ENCODE measurements at regions not wholly inside any gene's neighbourhood (a gene's known extent, or its start where the extent isn't known, plus 50 kb on each side); places are given as distances from the start of the nearest gene placed in this dataset.

DNA sequence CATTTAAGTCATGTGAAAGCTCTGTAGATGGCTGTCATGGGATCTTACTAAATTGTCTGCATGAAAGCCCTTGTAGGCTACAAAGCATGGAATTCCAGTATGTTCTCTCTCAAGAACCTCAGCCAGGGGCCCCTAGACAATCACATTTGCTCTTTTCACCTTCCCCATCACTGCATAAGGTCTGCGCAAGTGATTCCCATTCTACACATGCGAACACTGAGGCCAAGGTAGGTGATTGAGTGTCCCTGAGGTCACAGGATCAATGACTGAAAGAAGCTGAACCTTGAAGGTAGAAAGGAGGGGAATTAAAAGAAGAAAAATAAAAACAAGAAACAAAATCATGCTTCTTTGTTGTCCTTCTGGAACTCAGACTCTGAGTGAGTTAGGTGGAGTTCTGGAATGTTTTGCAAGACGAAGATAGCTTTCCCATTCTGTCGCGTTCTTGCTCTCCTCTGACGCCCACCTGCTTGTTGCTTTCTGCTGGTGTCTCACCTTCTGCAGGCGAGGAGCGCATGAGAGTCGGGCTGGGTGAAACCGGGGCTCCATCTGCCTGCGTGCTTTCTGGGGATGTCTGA, 79.9 kb downstream of the SPRING1 start:
- CTCF ChIA-PET = interaction anchor here (0.8 to 1.3 kb wide), 3 partner anchors 9 to 51 kb away, joined by 3 to 7 read pairs (median 4); no protein-coding TSS in a partner anchor
- POLR2A ChIA-PET = no interaction called here
- DNase-seq (ENCODE audit: extremely low spot score) = no peak
- TF ChIP-seq, protein P1, sequence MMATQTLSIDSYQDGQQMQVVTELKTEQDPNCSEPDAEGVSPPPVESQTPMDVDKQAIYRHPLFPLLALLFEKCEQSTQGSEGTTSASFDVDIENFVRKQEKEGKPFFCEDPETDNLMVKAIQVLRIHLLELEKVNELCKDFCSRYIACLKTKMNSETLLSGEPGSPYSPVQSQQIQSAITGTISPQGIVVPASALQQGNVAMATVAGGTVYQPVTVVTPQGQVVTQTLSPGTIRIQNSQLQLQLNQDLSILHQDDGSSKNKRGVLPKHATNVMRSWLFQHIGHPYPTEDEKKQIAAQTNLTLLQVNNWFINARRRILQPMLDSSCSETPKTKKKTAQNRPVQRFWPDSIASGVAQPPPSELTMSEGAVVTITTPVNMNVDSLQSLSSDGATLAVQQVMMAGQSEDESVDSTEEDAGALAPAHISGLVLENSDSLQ (IDR thresholded peaks at IDR 0.05) = no peak
- TF ChIP-seq L3MBTL2 (conservative IDR thresholded peaks at IDR 0.05) (no peak), HDGF (IDR thresholded peaks at IDR 0.05; ENCODE audit: borderline replicate concordance) (no peak), FOXA1 (IDR thresholded peaks at IDR 0.05) (no peak), FOXM1 (IDR thresholded peaks at IDR 0.05; ENCODE audit: borderline replicate concordance) (no peak), NFRKB (IDR thresholded peaks at IDR 0.05) (no peak), FOXK2 (IDR thresholded peaks at IDR 0.05) (no peak), CTBP1 (IDR thresholded peaks at IDR 0.05; ENCODE audit: borderline replicate concordance) (no peak), LEF1 (IDR thresholded peaks at IDR 0.05; ENCODE audit: borderline replicate concordance) (no peak), SP1 (IDR thresholded peaks at IDR 0.05) (no peak), ELF4 (IDR thresholded peaks at IDR 0.05) (no peak), BHLHE40 (IDR thresholded peaks at IDR 0.05; ENCODE audit: borderline replicate concordance) (no peak), ZNF384 (IDR thresholded peaks at IDR 0.05) (no peak), ARNT (IDR thresholded peaks at IDR 0.05) (no peak)

DNA sequence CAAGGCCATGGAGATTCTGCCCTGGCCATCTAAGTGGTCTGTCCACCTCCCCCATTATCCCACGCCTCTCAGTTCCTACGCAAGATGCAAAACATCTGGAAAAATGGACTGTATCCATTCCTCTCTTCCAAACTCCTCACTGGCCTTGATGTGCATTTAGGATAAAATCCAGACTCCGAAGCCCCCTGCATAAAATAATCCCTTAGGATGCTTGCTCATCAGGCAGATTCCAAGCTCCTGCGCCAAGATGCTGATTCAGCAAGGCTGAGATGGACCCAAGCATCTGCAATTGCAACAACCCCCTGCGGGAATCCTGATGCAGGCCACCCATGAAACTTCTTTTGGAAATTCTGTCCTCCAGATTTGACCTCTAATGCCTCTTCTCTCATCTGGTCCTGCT, 81.6 kb downstream of the SPRING1 start:
- CTCF ChIA-PET = no interaction called here
- POLR2A ChIA-PET = no interaction called here
- TF ChIP-seq ARNT (IDR thresholded peaks at IDR 0.05) (no peak), ELF4 (IDR thresholded peaks at IDR 0.05) (no peak), SUZ12 (IDR thresholded peaks at IDR 0.05) (no peak), L3MBTL2 (conservative IDR thresholded peaks at IDR 0.05) (no peak), HDGF (IDR thresholded peaks at IDR 0.05; ENCODE audit: borderline replicate concordance) (no peak), TARDBP (IDR thresholded peaks at IDR 0.05) (no peak)
- TF ChIP-seq, protein P1 (IDR thresholded peaks at IDR 0.05) = no peak
- no peak for DNase-seq (ENCODE audit: extremely low spot score)

DNA sequence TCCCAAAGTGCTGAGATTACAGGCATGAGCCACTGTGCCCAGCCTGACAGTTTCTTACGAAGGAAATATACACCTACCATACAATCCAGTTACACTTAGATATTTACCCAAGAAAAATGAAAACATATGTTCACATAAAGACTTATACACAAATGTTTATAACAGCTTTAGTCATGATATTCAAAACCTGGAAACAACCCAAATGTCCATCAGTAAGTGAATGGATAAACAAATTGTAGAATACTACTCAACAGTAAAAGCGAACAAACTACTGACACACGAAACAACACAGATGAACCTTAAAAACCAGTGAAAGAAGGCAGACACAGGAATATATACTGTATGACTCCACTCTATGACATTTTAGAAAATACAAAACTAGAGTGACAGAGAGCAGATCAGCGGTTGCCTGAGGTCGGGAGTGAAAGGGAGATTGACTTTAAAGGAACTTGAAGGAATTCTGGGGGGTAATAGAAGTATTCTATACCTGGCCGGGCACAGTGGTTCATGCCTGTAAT, 83.6 kb downstream of the SPRING1 start:
- TF ChIP-seq ZNF384 (IDR thresholded peaks at IDR 0.05) (no peak), SP1 (IDR thresholded peaks at IDR 0.05) (no peak), BHLHE40 (IDR thresholded peaks at IDR 0.05; ENCODE audit: borderline replicate concordance) (no peak), ELF4 (IDR thresholded peaks at IDR 0.05) (no peak), ARNT (IDR thresholded peaks at IDR 0.05) (no peak), FOXA1 (IDR thresholded peaks at IDR 0.05) (no peak), TARDBP (IDR thresholded peaks at IDR 0.05) (no peak), SUZ12 (IDR thresholded peaks at IDR 0.05) (no peak), CTBP1 (IDR thresholded peaks at IDR 0.05; ENCODE audit: borderline replicate concordance) (no peak), HDGF (IDR thresholded peaks at IDR 0.05; ENCODE audit: borderline replicate concordance) (no peak), FOXM1 (IDR thresholded peaks at IDR 0.05; ENCODE audit: borderline replicate concordance) (no peak), LEF1 (IDR thresholded peaks at IDR 0.05; ENCODE audit: borderline replicate concordance) (no peak), L3MBTL2 (conservative IDR thresholded peaks at IDR 0.05) (no peak), NFRKB (IDR thresholded peaks at IDR 0.05) (no peak), FOXK2 (IDR thresholded peaks at IDR 0.05) (no peak)
- TF ChIP-seq, protein P1 (IDR thresholded peaks at IDR 0.05) = no peak
- ChIA-PET CTCF (no interaction called here), POLR2A (no interaction called here)
- no peak for DNase-seq (ENCODE audit: extremely low spot score)

DNA sequence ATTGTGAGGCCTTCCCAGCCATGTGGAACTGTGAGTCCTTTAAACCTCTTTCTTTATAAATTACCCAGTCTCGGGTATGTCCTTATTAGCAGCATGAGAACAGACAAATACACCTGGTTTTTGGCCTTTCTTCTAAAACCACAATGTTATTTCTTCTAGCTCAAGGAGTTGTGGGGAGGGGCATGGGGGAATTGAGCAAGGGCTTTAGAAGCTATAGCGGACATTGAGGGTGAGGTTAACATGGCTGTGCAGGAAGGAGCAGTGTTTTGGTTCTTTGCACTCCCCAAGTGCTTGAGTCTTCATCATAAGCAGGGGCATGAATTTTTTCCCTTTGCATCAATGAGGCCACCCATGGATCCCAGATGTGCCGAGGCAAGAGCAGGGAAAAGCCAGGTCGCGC, 86.8 kb downstream of the SPRING1 start:
- DNase-seq (ENCODE audit: extremely low spot score) = no peak
- ChIA-PET CTCF (interaction anchor here (0.6 kb wide), 1 partner anchor 36 kb away, joined by 3 read pairs; no protein-coding TSS in a partner anchor), POLR2A (no interaction called here)
- no peak for TF ChIP-seq SUZ12 (IDR thresholded peaks at IDR 0.05)
- TF ChIP-seq ELF4 (IDR thresholded peaks at IDR 0.05) = no peak
- no peak for TF ChIP-seq ARNT (IDR thresholded peaks at IDR 0.05)
- TF ChIP-seq FOXA1 (IDR thresholded peaks at IDR 0.05) = no peak
- no peak for TF ChIP-seq NFRKB (IDR thresholded peaks at IDR 0.05)
- TF ChIP-seq SP1 (IDR thresholded peaks at IDR 0.05) = no peak
- no peak for TF ChIP-seq FOXM1 (IDR thresholded peaks at IDR 0.05; ENCODE audit: borderline replicate concordance)
- no peak for TF ChIP-seq ZNF384 (IDR thresholded peaks at IDR 0.05)
- TF ChIP-seq TARDBP (IDR thresholded peaks at IDR 0.05) = no peak
- TF ChIP-seq FOXK2 (IDR thresholded peaks at IDR 0.05) = no peak
- no peak for TF ChIP-seq CTBP1 (IDR thresholded peaks at IDR 0.05; ENCODE audit: borderline replicate concordance)

DNA sequence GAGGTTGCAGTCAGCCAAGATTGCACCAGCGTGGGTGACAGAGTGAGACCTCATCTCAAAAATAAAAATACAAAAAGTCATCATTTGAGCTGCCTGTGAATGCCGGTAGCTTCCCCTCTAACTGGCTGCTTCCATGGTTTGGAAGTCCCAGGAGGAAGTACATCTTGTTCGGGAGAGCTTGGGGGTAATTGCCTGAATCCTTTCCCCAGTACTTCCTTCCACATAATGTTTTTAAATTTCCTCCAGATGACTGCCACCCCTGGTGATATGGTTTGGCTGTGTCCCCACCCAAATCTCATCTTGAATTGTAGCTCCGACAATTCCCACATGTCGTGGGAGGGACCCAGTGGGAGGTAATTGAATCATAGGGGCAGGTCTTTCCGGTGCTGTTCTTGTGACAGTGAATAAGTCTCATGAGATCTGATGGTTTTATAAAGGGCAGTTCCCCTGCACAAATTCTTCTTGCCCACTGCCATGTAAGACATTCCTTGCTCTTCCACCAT, 87.2 kb downstream of the SPRING1 start:
- POLR2A ChIA-PET = no interaction called here
- TF ChIP-seq FOXA1 (IDR thresholded peaks at IDR 0.05) = no peak
- no peak for TF ChIP-seq TARDBP (IDR thresholded peaks at IDR 0.05)
- no peak for TF ChIP-seq ARNT (IDR thresholded peaks at IDR 0.05)
- no peak for TF ChIP-seq BHLHE40 (IDR thresholded peaks at IDR 0.05; ENCODE audit: borderline replicate concordance)
- no peak for DNase-seq (ENCODE audit: extremely low spot score)
- CTCF ChIA-PET = no interaction called here

DNA sequence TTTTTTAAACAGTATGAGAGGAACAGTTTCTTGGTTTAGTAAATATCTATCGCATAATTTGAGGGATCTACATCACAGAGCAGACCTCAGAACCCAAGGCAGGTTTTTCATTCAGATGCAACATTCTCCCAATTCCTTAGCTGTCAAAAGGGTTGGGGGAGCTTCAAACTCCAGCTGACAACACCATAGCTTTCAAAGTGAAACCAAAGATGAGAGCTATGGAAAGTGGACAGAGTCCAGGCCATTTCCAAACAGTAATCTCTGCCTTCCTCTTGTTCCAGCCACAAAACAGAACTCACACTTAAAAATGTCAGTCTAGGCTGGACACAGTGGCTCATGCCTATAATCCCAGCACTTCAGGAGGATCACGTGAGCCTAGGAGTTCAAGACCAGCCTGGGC, 87.8 kb downstream of the SPRING1 start:
- ChIA-PET CTCF (no interaction called here), POLR2A (no interaction called here)
- no peak for TF ChIP-seq HDGF (IDR thresholded peaks at IDR 0.05; ENCODE audit: borderline replicate concordance)
- no peak for TF ChIP-seq ELF4 (IDR thresholded peaks at IDR 0.05)
- no peak for TF ChIP-seq NFRKB (IDR thresholded peaks at IDR 0.05)
- no peak for TF ChIP-seq ZNF384 (IDR thresholded peaks at IDR 0.05)
- TF ChIP-seq, protein P1 (IDR thresholded peaks at IDR 0.05) = no peak
- no peak for TF ChIP-seq FOXK2 (IDR thresholded peaks at IDR 0.05)
- no peak for DNase-seq (ENCODE audit: extremely low spot score)

Measured in HEK293T (cell line).